ENCODE measurements at regions not wholly inside any gene's neighbourhood (a gene's known extent, or its start where the extent isn't known, plus 50 kb on each side); places are given as distances from the start of the nearest gene placed in this dataset.

DNA sequence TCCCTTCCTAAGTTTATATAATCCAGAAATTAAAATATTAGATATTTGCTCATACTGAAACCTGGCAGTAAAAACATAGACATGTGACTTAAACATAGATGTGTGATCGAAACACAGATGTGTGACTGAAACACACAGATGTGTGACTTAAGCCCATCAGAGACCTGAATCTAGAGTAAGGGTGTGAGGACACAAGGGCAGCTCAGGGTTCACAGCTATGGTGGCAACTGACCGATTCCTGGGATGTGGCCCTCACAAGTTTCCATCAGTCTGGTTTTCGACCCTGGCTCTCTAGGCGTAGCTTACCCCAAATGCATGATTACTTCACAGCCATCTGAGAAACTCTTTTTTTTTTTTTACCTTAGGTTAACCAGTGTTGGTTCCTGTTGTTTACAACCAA is 137.0 kb downstream of the NRN1 start:
- no TSS peak for BruUV-seq (replicated peaks)
- Histone ChIP-seq H3K4me3 (ENCODE audit: low read length) (no peak overlapping the region), H3K27me3 (ENCODE audit: low read length) (no peaks in the 10 kb centered on the region), H3K36me3 (ENCODE audit: low read depth, low read length) (no peaks in the 10 kb centered on the region), H3K4me2 (ENCODE audit: low read length) (no peak overlapping the region), H2AFZ (ENCODE audit: low read length) (no peak overlapping the region), H3K9me3 (ENCODE audit: low read length) (no peaks in the 10 kb centered on the region), H3K9ac (ENCODE audit: low read length) (no peak overlapping the region), H3K27ac (ENCODE audit: low read length) (no peak overlapping the region), H3K9me2 (replicated peaks; ENCODE audit: low read length) (no peaks in the 10 kb centered on the region), H3F3A (ENCODE audit: low read length, unreplicated experiment) (no peaks in the 10 kb centered on the region), H4K20me1 (ENCODE audit: low read length) (no peaks in the 10 kb centered on the region), H3K79me2 (ENCODE audit: low read length) (no peaks in the 10 kb centered on the region), H3K4me1 (ENCODE audit: insufficient read depth, low read length) (peaks cover 15% of the 10 kb centered on the region)
- no peak for TF ChIP-seq EZH2phosphoT487 (IDR thresholded peaks at IDR 0.05; ENCODE audit: borderline replicate concordance, low read length)
- TF ChIP-seq, protein P1, sequence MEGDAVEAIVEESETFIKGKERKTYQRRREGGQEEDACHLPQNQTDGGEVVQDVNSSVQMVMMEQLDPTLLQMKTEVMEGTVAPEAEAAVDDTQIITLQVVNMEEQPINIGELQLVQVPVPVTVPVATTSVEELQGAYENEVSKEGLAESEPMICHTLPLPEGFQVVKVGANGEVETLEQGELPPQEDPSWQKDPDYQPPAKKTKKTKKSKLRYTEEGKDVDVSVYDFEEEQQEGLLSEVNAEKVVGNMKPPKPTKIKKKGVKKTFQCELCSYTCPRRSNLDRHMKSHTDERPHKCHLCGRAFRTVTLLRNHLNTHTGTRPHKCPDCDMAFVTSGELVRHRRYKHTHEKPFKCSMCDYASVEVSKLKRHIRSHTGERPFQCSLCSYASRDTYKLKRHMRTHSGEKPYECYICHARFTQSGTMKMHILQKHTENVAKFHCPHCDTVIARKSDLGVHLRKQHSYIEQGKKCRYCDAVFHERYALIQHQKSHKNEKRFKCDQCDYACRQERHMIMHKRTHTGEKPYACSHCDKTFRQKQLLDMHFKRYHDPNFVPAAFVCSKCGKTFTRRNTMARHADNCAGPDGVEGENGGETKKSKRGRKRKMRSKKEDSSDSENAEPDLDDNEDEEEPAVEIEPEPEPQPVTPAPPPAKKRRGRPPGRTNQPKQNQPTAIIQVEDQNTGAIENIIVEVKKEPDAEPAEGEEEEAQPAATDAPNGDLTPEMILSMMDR (conservative IDR thresholded peaks at IDR 0.05; ENCODE audit: low read depth, low read length) = no peak
- TF ChIP-seq EZH2 (IDR thresholded peaks at IDR 0.05; ENCODE audit: low read length, unreplicated experiment) = no peak
- intact Hi-C loops (cut with micrococcal nuclease) = no loop called here
- DNase-seq (no peak), ATAC-seq (no peak)
- ChIA-PET POLR2A (ENCODE audit: unreplicated experiment) (no interaction called here), CTCF (no interaction called here)

GRCh38 chr6:5869261-5869660 is 137.5 kb downstream of the NRN1 start:
- no peak overlapping the region for H3K4me3 ChIP-seq (ENCODE audit: low read length)
- ATAC-seq = no peak

DNA sequence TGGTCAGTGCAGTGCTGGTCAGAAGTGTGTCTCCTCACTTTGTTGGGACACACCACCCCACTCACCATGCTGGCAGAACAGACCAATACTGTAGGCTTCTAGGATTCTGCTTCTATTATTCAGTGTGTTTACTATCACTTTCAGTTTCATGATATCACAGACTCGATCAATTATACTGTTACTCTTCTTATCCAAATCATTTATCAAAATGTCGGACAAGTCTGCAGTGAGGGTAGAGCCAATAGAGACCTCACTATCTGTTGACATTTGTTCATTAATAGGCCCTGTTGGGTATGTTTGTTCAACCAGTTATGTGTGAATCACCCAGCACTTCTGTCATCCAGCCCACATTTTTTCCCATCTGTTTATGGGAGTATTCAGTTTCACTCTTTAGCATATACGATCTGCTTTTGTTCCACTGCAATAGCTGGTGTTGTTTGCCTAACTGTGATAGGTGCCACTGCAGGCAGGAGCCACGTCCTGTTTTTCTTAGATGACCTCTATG is 140.1 kb downstream of the NRN1 start:
- TF ChIP-seq EZH2 (IDR thresholded peaks at IDR 0.05; ENCODE audit: low read length, unreplicated experiment) (no peak), EZH2phosphoT487 (IDR thresholded peaks at IDR 0.05; ENCODE audit: borderline replicate concordance, low read length) (no peak)
- TF ChIP-seq, protein P1 (conservative IDR thresholded peaks at IDR 0.05; ENCODE audit: low read depth, low read length) = no peak
- H3K4me2 ChIP-seq (ENCODE audit: low read length) = peak overlapping the region; percentile 76
- intact Hi-C loops (cut with micrococcal nuclease) = loop anchor here (2.0 kb wide), 2 partner anchors 26 to 304 kb away; no protein-coding TSS in a partner anchor
- H4K20me1 ChIP-seq (ENCODE audit: low read length) = no peaks in the 10 kb centered on the region
- peak overlapping the region; percentile 25; the same call in 1 of the 2 replicates for H3K9ac ChIP-seq (ENCODE audit: low read length)
- H3K27me3 ChIP-seq (ENCODE audit: low read length) = no peaks in the 10 kb centered on the region
- BruUV-seq (replicated peaks) = no TSS peak
- no peaks in the 10 kb centered on the region for H3K79me2 ChIP-seq (ENCODE audit: low read length)
- peak overlapping the region; percentile 59 for H3K4me3 ChIP-seq (ENCODE audit: low read length)
- H3K9me2 ChIP-seq (replicated peaks; ENCODE audit: low read length) = no peaks in the 10 kb centered on the region
- no peaks in the 10 kb centered on the region for H3K9me3 ChIP-seq (ENCODE audit: low read length)
- ChIA-PET POLR2A (ENCODE audit: unreplicated experiment) (interaction anchor here (1.0 kb wide), 1 partner anchor 25 kb away, joined by 11 read pairs; no protein-coding TSS in a partner anchor), CTCF (interaction anchor here (0.9 kb wide), 1 partner anchor 395 kb away, joined by 3 read pairs; no protein-coding TSS in a partner anchor)
- H3F3A ChIP-seq (ENCODE audit: low read length, unreplicated experiment) = no peaks in the 10 kb centered on the region
- ATAC-seq (peak; percentile 97), DNase-seq (peak; percentile 95)
- H2AFZ ChIP-seq (ENCODE audit: low read length) = peak overlapping the region; percentile 81
- H3K36me3 ChIP-seq (ENCODE audit: low read depth, low read length) = no peaks in the 10 kb centered on the region
- peak overlapping the region; percentile 71 for H3K27ac ChIP-seq (ENCODE audit: low read length)
- peaks cover 15% of the 10 kb centered on the region for H3K4me1 ChIP-seq (ENCODE audit: insufficient read depth, low read length)

More at GRCh38 chr6:5869261-5869660, 137.5 kb downstream of the NRN1 start:
- TF ChIP-seq, protein P1 (conservative IDR thresholded peaks at IDR 0.05; ENCODE audit: low read depth, low read length) = no peak
- no peak for TF ChIP-seq EZH2 (IDR thresholded peaks at IDR 0.05; ENCODE audit: low read length, unreplicated experiment)
- TF ChIP-seq EZH2phosphoT487 (IDR thresholded peaks at IDR 0.05; ENCODE audit: borderline replicate concordance, low read length) = no peak
- H3K9ac ChIP-seq (ENCODE audit: low read length) = no peak overlapping the region
- intact Hi-C loops (cut with micrococcal nuclease) = no loop called here
- H3K9me2 ChIP-seq (replicated peaks; ENCODE audit: low read length) = no peaks in the 10 kb centered on the region
- no TSS peak for BruUV-seq (replicated peaks)
- H3K4me2 ChIP-seq (ENCODE audit: low read length) = no peak overlapping the region
- H4K20me1 ChIP-seq (ENCODE audit: low read length) = no peaks in the 10 kb centered on the region
- H3K79me2 ChIP-seq (ENCODE audit: low read length) = no peaks in the 10 kb centered on the region
- H3F3A ChIP-seq (ENCODE audit: low read length, unreplicated experiment) = no peaks in the 10 kb centered on the region
- H3K9me3 ChIP-seq (ENCODE audit: low read length) = no peaks in the 10 kb centered on the region
- H3K27ac ChIP-seq (ENCODE audit: low read length) = no peak overlapping the region
- H3K27me3 ChIP-seq (ENCODE audit: low read length) = no peaks in the 10 kb centered on the region
- POLR2A ChIA-PET (ENCODE audit: unreplicated experiment) = no interaction called here
- H2AFZ ChIP-seq (ENCODE audit: low read length) = no peak overlapping the region
- H3K4me1 ChIP-seq (ENCODE audit: insufficient read depth, low read length) = peaks cover 15% of the 10 kb centered on the region
- no peak for DNase-seq
- CTCF ChIA-PET = no interaction called here
- no peaks in the 10 kb centered on the region for H3K36me3 ChIP-seq (ENCODE audit: low read depth, low read length)
